ENCODE measurements at regions not wholly inside any gene's neighbourhood (a gene's known extent, or its start where the extent isn't known, plus 50 kb on each side); places are given as distances from the start of the nearest gene placed in this dataset.

DNA sequence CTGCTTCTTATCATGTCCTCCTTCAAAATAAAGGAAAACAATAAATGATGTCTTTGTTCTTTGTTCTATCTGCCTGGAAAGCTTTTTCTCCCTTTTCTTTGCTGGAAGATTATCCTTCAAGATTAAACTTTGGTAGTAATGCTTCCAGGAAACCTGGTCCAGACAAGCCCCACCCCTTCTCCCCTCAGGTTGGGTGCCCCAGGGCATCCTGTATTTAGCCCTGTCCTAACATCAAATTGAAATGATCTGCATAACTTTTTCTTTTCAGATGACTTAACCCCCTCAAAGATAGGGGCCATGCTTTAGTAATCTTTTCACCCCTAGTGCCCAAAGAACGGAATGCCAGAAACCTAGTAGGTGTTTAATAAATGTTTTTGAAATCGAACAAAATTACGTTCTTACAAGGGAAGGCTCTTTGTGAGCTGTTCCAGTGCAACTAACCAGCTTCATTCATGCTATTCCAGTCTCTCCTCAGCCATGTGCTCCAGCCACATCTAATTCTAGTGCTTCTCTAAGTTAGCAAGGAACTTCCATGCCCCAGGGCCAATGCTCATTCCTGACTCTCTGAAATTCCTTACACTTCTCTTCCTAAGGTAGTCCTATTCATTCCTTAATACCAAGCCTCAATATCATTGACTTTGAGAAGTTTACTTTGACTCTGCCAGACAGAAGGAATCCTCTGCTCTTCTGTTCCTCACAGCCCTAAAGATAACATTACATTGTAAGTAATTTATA, 135.6 kb upstream of the BACH2 start:
- TF ChIP-seq POLR2A (IDR thresholded peaks at IDR 0.05; ENCODE audit: low read length) (no peak), GATA1 (IDR thresholded peaks at IDR 0.05; ENCODE audit: low read depth, low read length) (no peak)

Measured in erythroblast (primary cell).